Spleen (tissue), 11 donors: ENCODE measurements at regions not wholly inside any gene's neighbourhood (a gene's known extent, or its start where the extent isn't known, plus 50 kb on each side); places are given as distances from the start of the nearest gene placed in this dataset.

Experiments used
- DNase-seq: peaks from one replicate; pipeline ENCODE4 v3.0.0-alpha.2; 2020
- H3K27ac ChIP-seq, 8 donors: fragments of 200-600 bp; sonication (generic) in 7 of 8; 1 replicate in 4 of 8; 2 replicates in 4 of 8; pipeline versions ENCODE4 v1.5.0 to v1.8.0; 2016 to 2021; ENCODE audit warnings: inconsistent platforms in 4 of 8, mild to moderate bottlenecking in 4 of 8, moderate library complexity in 1 of 8
- H3K27me3 ChIP-seq, 7 donors: fragments of 200-600 bp; sonication (generic) in 6 of 7; replicated peaks in 1 of 7; 1 replicate in 4 of 7; 2 replicates in 3 of 7; pipeline versions ENCODE4 v1.5.0 to v1.8.0; 2016 to 2021; ENCODE audit warnings: inconsistent platforms in 3 of 7, mild to moderate bottlenecking in 1 of 7
- H3K36me3 ChIP-seq, 6 donors: fragments of 200-600 bp; sonication (generic) in 5 of 6; 1 replicate in 4 of 6; 2 replicates in 2 of 6; pipeline versions ENCODE4 v1.5.0 to v1.8.0; 2016 to 2021; ENCODE audit warnings: inconsistent platforms in 2 of 6
- H3K4me1 ChIP-seq, 6 donors: fragments of 200-600 bp; sonication (generic) in 5 of 6; 1 replicate in 3 of 6; 2 replicates in 3 of 6; pipeline versions ENCODE4 v1.5.0 to v1.8.0; 2016 to 2021; ENCODE audit warnings: inconsistent platforms in 3 of 6
- H3K4me3 ChIP-seq, 8 donors: fragments of 200-600 bp; sonication (generic) in 7 of 8; 1 replicate in 4 of 8; 2 replicates in 4 of 8; pipeline versions ENCODE4 v1.5.0 to v1.8.0; 2016 to 2021; ENCODE audit warnings: inconsistent platforms in 4 of 8, mild to moderate bottlenecking in 4 of 8, moderate library complexity in 2 of 8
- H3K9me3 ChIP-seq, 8 donors: fragments of 200-600 bp; sonication (generic) in 7 of 8; 1 replicate in 4 of 8; 2 replicates in 4 of 8; pipeline versions ENCODE4 v1.5.0 to v1.8.0; 2016 to 2021; ENCODE audit warnings: inconsistent platforms in 4 of 8
- POLR2A ChIP-seq, 3 donors: fragments of 450-650 bp; IDR thresholded peaks; one replicate each; pipeline ENCODE4 v1.5.1; 2017; ENCODE audit warnings: antibody characterized with exemption in 3 of 3, mild to moderate bottlenecking in 1 of 3
- POLR2AphosphoS5 ChIP-seq, 3 donors: sonication (generic); formaldehyde crosslinking; IDR thresholded peaks; one replicate each; pipeline ENCODE4 v1.5.1; 2017; ENCODE audit warnings: antibody characterized with exemption in 3 of 3
- WGBS, 5 donors: extraction: QIAGEN DNeasy Blood & Tissue Kit in 3 of 5; methylation state at CpG; one replicate each; pipeline versions ENCODE4 v1.1.5 to v1.1.7; 2013 to 2018; 5-methylcytosine and 5-hydroxymethylcytosine counted together
- intact Hi-C: fragments of 100-400 bp; cut with DNase I; formaldehyde crosslinking; loops from one replicate; pipeline ENCODE4 v1.15.0; 2023; ENCODE audit warnings: low total_unique reads
- TF ChIP-seq, protein P1 (sequence below), 11 experiments: fragments of 200-600 bp in 7 of 11; fragments of 450-650 bp in 4 of 11; sonication (generic) in 4 of 11; IDR thresholded peaks in 8 of 11; conservative IDR thresholded peaks in 3 of 11; 1 replicate in 7 of 11; 2 replicates in 4 of 11; pipeline versions ENCODE4 v1.4.0 to v1.8.0; 2016 to 2021; ENCODE audit warnings: antibody characterized with exemption in 11 of 11, inconsistent platforms in 4 of 11, mild to moderate bottlenecking in 1 of 11
- donor health status: healthy with polysubstance abuse.
- donor health status: DM: no; HTN: no; CAD: no; lungs with moderate emphysema.
- donor health status: DM: no; HTN: no; CAD: no.
- donor health status: Bipolar disorder and iron deficiency.
- donor health status: healthy.
- donor health status: DM: no; HTN: no; CAD: no.
- donor health status: DM: yes; HTN: yes; CAD: no.

DNA sequence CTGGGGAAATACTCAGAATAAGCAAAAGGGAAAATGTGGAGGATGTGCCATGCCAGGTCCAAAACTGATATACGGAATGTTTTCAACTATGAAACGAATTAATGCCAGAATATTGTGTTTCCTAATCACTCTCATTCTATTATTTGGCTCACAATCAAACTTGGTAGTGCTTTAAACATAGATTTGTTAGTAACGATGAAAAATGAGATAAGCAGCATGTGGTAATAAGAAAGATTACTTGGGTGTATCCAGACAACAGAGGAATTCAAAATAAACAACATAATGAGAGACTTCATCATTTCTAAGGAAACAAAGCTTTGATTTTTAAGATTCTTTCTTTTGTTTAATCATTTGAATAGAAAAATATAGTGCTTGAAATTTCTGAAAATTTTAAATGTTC is 237.3 kb downstream of the TACR3 start:
- no peak for DNase-seq
- WGBS, 5 donors, result 50 to 74% (median 56%) methylated on average over 3 of the region's 3 CpGs
- no peak overlapping the region for H3K4me3 ChIP-seq

DNA sequence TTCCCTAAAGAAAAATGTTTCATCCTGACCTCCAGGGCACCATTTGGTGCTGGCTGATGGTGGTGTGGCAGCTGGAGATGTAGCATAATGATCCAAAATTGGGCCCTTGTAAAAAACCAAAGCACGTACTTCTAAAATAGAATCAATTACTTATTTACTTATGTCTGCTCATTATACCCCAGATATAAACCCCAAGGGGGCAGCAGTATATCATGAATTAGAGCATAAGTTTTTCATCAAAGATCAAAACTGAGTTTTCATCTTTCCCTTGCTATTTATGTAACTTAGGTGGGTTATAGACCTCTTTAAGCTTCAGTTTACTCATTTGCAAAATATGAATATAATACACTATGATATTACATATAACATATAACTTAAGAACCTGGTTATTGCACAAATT is 241.1 kb downstream of the TACR3 start:
- no peaks in the 10 kb centered on the region for H3K36me3 ChIP-seq
- WGBS, 5 donors, result 48 to 70% (median 63%) methylated on average over 1 of the region's 1 CpG

More for the DNA sequence above, 237.3 kb downstream of the TACR3 start:
- H3K36me3 ChIP-seq, result no peaks in the 10 kb centered on the region
- no peaks in the 10 kb centered on the region for H3K9me3 ChIP-seq
- H3K4me1 ChIP-seq, result no peaks in the 10 kb centered on the region
- H3K27me3 ChIP-seq, result no peaks in the 10 kb centered on the region
- intact Hi-C loops, result no loop called here
- H3K27ac ChIP-seq, result no peak overlapping the region
- TF ChIP-seq, protein P1, sequence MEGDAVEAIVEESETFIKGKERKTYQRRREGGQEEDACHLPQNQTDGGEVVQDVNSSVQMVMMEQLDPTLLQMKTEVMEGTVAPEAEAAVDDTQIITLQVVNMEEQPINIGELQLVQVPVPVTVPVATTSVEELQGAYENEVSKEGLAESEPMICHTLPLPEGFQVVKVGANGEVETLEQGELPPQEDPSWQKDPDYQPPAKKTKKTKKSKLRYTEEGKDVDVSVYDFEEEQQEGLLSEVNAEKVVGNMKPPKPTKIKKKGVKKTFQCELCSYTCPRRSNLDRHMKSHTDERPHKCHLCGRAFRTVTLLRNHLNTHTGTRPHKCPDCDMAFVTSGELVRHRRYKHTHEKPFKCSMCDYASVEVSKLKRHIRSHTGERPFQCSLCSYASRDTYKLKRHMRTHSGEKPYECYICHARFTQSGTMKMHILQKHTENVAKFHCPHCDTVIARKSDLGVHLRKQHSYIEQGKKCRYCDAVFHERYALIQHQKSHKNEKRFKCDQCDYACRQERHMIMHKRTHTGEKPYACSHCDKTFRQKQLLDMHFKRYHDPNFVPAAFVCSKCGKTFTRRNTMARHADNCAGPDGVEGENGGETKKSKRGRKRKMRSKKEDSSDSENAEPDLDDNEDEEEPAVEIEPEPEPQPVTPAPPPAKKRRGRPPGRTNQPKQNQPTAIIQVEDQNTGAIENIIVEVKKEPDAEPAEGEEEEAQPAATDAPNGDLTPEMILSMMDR (IDR thresholded peaks at IDR 0.05 in 8 of 11, conservative IDR thresholded peaks at IDR 0.05 in 3 of 11), result no peak
- no peak for TF ChIP-seq POLR2A (IDR thresholded peaks at IDR 0.05)
- TF ChIP-seq POLR2AphosphoS5 (IDR thresholded peaks at IDR 0.05), result no peak

DNA sequence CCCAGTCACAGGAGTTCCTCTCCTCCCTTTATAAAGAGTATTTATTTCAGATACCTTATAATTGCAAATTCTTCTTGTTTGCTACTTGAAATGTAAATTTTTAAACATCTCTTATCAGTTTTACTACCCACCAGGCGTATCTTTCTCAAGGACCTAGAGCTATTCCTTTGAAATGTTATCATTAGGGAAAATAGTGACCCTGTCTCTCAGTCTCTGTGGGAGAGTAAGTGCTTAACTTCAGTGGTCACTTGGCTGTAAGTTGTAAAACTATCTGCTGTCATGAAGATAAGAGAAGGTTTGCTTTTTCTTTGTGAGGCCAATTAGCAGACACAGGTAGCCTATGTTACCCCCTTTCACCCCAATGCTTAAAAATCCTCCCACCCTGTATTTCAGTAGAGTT is 241.6 kb downstream of the TACR3 start:
- Histone ChIP-seq H3K9me3 (no peaks in the 10 kb centered on the region), H3K27ac (no peak overlapping the region), H3K27me3 (no peaks in the 10 kb centered on the region), H3K4me3 (no peak overlapping the region), H3K4me1 (no peaks in the 10 kb centered on the region), H3K36me3 (no peaks in the 10 kb centered on the region)
- intact Hi-C loops, result no loop called here
- 39 to 69% (median 53%) methylated on average over 1 of the region's 1 CpG for WGBS, 5 donors
- TF ChIP-seq POLR2A (IDR thresholded peaks at IDR 0.05) (no peak), POLR2AphosphoS5 (IDR thresholded peaks at IDR 0.05) (no peak)
- TF ChIP-seq, protein P1 (IDR thresholded peaks at IDR 0.05 in 8 of 11, conservative IDR thresholded peaks at IDR 0.05 in 3 of 11), result no peak
- DNase-seq, result no peak

More for the DNA sequence above, 241.1 kb downstream of the TACR3 start:
- no peaks in the 10 kb centered on the region for H3K27me3 ChIP-seq
- no peaks in the 10 kb centered on the region for H3K9me3 ChIP-seq
- no peak overlapping the region for H3K4me3 ChIP-seq
- intact Hi-C loops, result no loop called here
- no peak for DNase-seq
- TF ChIP-seq POLR2A (IDR thresholded peaks at IDR 0.05) (no peak), POLR2AphosphoS5 (IDR thresholded peaks at IDR 0.05) (no peak)
- TF ChIP-seq, protein P1 (IDR thresholded peaks at IDR 0.05 in 8 of 11, conservative IDR thresholded peaks at IDR 0.05 in 3 of 11), result no peak
- no peaks in the 10 kb centered on the region for H3K4me1 ChIP-seq
- H3K27ac ChIP-seq, result no peak overlapping the region

DNA sequence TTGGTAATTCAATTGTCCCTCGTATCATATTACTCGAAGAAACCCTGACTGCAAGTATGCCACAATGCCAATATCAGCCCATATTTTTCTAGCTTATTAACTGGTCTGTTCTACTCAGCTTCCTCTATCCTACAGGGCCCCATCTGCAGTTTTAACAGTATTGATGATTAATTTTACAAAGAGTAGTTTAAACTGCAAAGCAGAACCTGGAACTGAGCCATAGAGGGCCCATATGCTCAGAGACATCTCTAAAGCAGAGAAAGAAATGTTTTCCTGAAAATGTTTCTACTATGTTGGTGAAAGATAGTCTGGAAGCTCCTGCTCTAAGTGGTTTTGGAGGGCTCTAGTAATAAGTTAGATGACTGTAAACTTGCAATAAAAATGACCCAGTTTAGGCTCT is 259.4 kb upstream of the CENPE start:
- H3K27ac ChIP-seq, result no peak overlapping the region

More for the DNA sequence above, 259.4 kb upstream of the CENPE start:
- no peak for DNase-seq
- 90 to 98% (median 93%) methylated on average over 2 of the region's 2 CpGs for WGBS, 5 donors
- peaks cover 0 to 20% (median 12%) of the 10 kb centered on the region in 8 donors for H3K9me3 ChIP-seq
- TF ChIP-seq, protein P1 (IDR thresholded peaks at IDR 0.05 in 8 of 11, conservative IDR thresholded peaks at IDR 0.05 in 3 of 11), result no peak
- no peak for TF ChIP-seq POLR2A (IDR thresholded peaks at IDR 0.05)
- no peak overlapping the region for H3K4me3 ChIP-seq
- H3K27me3 ChIP-seq, result no peaks in the 10 kb centered on the region
- intact Hi-C loops, result no loop called here
- no peaks in the 10 kb centered on the region for H3K36me3 ChIP-seq
- no peaks in the 10 kb centered on the region for H3K4me1 ChIP-seq
